NB4 (cell line): ENCODE measurements at regions not wholly inside any gene's neighbourhood (a gene's known extent, or its start where the extent isn't known, plus 50 kb on each side); places are given as distances from the start of the nearest gene placed in this dataset.

Experiments used
- CTCF ChIP-seq: IDR thresholded peaks from one replicate; pipeline ENCODE4 v1.5.1; 2012; ENCODE audit warnings: low read depth, low read length
- MAX ChIP-seq: IDR thresholded peaks from 2 replicates; pipeline ENCODE4 v1.6.1; 2011; ENCODE audit warnings: low read depth, low read length
- POLR2A ChIP-seq: IDR thresholded peaks from 2 replicates; pipeline ENCODE4 v1.6.1; 2011; ENCODE audit warnings: mild to moderate bottlenecking; ENCODE audit not compliant: insufficient read length; ENCODE audit errors: extremely low read depth

- TF ChIP-seq CTCF (no peak), MAX (no peak), POLR2A (no peak)
Observed at GRCh38 chr2:38220164-38220563, 144.2 kb upstream of the CYP1B1 start.
